Body of pancreas (tissue), 4 donors: ENCODE measurements at regions not wholly inside any gene's neighbourhood (a gene's known extent, or its start where the extent isn't known, plus 50 kb on each side); places are given as distances from the start of the nearest gene placed in this dataset.

ENCODE experiments used
- CTCF ChIP-seq, 7 experiments: fragments of 450-650 bp in 4 of 7; fragments of 200-600 bp in 3 of 7; sonication (generic) in 3 of 7; IDR thresholded peaks; one replicate each; pipeline ENCODE4 v1.5.1; 2016 to 2019; ENCODE audit warnings: antibody characterized with exemption in 7 of 7
- POLR2A ChIP-seq, 3 donors: fragments of 450-650 bp; IDR thresholded peaks; one replicate each; pipeline ENCODE4 v1.6.1; 2016; ENCODE audit warnings: antibody characterized with exemption in 3 of 3, mild to moderate bottlenecking in 2 of 3

- TF ChIP-seq CTCF (IDR thresholded peaks at IDR 0.05) (no peak), POLR2A (IDR thresholded peaks at IDR 0.05) (no peak)
Measured at GRCh38 chr9:1202512-1203280, 152.5 kb downstream of the DMRT2 start.
